ENCODE measurements at regions not wholly inside any gene's neighbourhood (a gene's known extent, or its start where the extent isn't known, plus 50 kb on each side); places are given as distances from the start of the nearest gene placed in this dataset.

- DNase-seq (ENCODE audit: low read depth): no peak
Observed at GRCh38 chr1:70877343-70877742, 170.3 kb downstream of the PTGER3 start.

GRCh38 chr1:70887936-70888335, 159.7 kb downstream of the PTGER3 start:
- no peak for DNase-seq (ENCODE audit: low read depth)

GRCh38 chr1:70888722-70889121, 158.9 kb downstream of the PTGER3 start:
- DNase-seq (ENCODE audit: low read depth): no peak

- no peak for DNase-seq (ENCODE audit: low read depth)
Observed at GRCh38 chr1:70890408-70890807, 157.2 kb downstream of the PTGER3 start.

DNA sequence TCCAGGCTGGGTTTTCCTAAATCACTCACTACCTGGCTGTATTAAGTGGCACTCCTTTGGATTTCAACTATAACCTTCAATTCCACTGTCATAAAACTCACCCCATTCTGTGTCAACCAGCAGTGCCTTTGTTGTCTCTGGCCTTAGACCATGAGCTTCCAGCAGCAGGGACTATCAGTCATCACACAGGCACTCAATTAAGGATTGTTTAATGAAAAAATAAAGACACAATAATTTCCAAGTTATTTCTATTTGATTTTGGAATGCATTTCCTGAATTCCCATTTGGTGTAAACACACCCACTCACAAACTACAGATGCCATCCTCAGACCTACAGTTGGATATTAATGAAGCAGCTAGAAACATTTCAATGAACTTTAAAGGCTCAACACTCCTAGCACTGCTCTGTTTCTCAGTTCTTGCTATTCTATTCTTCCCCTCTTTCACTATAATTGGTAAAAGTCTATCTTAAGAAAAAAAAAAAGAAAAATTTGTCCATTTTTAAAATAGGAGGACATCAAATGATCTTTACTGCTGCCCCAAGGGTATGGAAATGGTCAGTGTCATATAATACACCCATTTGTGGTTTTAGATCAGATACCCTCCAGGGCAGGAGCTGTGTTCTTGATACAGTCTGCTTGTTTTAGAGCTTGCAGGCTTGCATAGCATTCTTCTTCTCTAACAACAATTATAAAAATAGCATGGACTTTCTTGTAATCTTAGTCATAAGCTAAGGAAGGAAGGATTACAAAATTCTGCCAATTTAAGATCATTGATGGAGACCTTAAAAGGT, 156.4 kb downstream of the PTGER3 start:
- peak; percentile 3 for DNase-seq (ENCODE audit: low read depth)

GRCh38 chr1:70892140-70892539, 155.5 kb downstream of the PTGER3 start:
- DNase-seq (ENCODE audit: low read depth): no peak

GRCh38 chr1:70892930-70893329, 154.7 kb downstream of the PTGER3 start:
- DNase-seq (ENCODE audit: low read depth): no peak

- DNase-seq (ENCODE audit: low read depth): no peak
Observed at GRCh38 chr1:70893381-70893780, 154.2 kb downstream of the PTGER3 start.

- no peak for DNase-seq (ENCODE audit: low read depth)
Observed at GRCh38 chr1:70895531-70895930, 152.1 kb downstream of the PTGER3 start.

DNA sequence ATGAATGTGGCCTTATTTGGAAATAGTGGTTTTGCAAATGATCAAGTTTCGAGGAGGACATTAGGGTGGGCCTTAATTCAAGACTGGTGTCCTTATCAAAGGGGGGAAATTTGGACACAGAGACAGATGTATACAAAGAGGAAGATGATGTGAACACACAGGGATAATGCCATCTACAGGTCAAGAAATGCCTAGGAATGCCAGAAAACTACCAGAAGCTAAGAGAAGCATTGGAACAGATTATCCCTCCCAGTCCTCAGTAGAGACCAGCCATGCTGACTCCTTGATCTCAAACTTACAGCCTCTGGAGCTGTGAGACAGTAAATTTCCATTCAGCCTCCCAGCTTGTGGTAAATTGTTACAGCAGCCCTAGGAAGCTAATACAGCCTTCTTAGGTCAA, 151.4 kb downstream of the PTGER3 start:
- no peak for DNase-seq (ENCODE audit: low read depth)

DNA sequence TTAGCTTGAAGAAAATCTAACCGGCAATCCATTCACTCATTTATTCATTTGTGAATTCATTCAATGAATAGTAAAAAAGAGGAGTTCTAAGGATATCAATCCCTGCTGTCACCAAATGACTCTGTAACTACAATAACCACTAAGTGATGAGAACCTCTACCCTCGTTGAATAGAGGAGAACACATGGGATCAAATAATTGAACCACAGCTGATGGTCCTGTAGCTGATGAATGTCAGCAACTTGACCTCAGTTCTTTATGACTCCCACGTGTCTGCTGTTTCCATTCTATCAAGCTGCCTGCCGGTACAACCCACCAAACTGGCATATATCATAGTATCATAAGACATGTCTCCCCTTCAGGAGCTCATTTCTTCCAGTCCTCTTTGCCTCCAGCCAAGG, 150.3 kb downstream of the PTGER3 start:
- DNase-seq (ENCODE audit: low read depth): no peak

DNA sequence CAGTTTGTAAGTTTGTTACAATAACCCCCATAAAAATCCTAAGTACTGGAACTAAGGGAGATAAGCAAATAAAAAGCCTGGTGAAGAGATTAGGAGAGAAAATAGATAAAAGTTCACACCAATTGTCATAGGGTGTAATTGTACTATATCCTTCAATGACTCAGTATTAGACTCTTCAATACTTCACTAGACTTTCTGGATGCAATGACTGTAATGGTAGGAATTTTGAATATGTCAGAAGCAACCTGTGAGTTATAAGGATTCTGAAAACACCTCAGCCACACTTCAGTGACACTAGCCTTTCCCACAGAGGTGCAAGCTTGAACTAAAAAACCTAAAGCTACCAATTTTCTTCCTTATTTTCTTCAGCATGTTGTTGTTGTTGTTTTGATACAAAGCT, 147.9 kb downstream of the PTGER3 start:
- DNase-seq (ENCODE audit: low read depth): no peak

DNA sequence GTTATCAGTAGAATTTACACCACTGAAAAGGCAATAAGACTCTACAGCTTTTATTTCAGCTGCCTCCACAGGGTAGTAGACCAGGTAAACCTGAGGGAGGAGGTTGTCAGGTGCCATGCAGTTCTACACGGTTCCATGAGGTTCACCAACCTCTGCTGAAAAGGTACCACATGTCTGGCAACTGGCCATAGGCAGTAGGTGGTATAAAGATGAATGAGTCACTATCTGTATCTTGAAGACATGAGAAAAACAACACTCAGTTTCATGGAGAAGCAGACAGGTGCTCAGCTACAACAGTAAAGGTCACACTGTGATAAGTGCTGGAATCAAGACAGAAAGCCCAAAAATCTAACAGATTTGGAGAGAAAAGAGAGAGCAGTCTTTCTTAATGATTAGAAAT, 145.4 kb downstream of the PTGER3 start:
- DNase-seq (ENCODE audit: low read depth): no peak

DNA sequence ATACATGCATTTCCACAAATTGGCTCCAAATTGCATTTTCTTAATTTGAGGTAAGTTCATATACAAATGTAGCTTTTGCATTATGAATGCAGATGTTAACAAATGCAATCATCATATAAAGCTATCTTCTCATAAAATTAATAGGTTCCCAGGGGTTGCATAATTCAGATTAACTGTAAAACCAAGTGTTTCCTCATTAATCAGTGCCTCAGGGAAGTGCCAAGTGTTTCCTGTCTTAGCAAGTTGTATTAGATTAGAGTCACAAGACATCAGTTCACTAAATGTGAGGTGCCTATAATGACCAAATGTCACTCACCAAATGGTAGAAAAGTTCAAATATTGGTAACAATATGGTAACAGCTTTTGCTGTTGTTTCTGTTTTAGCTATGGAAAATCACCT, 140.8 kb downstream of the PTGER3 start:
- DNase-seq (ENCODE audit: low read depth): no peak

DNA sequence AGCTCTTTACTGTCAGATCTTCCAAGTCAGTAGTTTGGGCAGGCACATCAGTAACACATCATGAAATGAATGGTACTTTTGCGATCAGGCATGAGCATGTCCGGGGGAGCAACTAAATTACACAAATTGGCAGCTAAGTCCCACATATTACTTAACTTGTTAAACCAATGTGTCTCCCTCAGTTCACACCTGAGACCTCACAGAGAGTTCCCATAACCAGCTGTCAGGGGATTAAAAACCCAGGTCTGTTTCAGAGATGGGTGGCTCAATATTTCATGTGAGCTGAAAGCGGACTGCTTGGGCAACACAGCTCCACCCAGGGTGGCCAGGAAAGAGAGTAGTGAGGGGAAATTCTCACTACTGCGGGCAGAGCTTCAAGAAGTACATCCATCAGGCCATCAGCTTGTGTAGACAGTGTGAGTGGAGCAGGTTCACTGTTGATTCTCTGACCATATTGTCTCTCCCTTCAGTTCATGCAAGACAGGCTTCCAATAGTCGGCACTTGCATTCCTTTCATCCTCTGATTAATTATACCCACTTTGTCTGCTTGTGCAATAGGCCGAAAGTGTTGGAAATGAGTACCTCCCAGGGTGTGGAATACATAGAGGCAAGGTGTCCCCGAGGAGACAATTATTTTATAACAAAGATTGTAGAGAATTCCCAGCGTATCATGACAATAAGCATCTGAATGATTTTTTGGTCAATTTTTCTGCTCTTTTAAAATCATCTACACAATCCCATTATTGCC, 139.9 kb downstream of the PTGER3 start:
- no peak for DNase-seq (ENCODE audit: low read depth)

- DNase-seq (ENCODE audit: low read depth): no peak
Observed at GRCh38 chr1:70909262-70909822, 138.3 kb downstream of the PTGER3 start.

- no peak for DNase-seq (ENCODE audit: low read depth)
Observed at GRCh38 chr1:70910013-70910412, 137.6 kb downstream of the PTGER3 start.

DNA sequence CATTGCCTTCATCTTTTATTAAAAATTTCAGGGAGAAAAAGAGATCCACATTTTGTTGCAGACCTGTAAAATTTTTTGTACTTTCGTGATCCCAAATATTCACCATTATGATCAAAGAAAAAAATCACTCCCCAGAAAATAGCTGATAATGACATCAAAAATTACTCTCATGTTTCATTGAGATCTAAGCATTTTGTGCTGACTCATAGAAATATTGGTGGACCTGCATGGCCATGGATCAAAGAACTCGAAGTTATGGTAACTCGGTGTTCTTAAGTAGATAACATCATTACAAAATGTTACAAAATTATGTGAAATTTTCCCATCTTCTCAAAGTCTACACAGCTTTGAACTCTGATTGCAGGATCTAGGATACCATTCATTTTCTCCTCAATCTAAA, 135.8 kb downstream of the PTGER3 start:
- no peak for DNase-seq (ENCODE audit: low read depth)

DNA sequence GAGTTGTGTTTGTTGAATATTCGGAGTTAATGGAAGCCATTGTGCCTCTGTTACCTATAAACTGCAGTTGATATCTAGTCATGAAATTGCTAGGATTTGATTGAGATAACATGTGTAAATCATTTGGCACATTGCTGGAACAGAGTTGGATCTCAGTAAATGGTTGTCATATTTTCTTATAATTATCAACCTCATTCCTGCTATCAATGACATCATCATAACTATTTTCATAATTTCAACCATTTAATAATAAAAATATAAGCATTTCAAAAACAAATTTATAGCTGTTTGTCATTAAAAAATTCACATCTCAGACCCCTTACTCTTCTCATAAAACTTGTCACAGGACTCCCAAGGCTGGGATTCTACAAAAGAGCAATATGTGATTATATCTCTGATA, 133.4 kb downstream of the PTGER3 start:
- no peak for DNase-seq (ENCODE audit: low read depth)

DNA sequence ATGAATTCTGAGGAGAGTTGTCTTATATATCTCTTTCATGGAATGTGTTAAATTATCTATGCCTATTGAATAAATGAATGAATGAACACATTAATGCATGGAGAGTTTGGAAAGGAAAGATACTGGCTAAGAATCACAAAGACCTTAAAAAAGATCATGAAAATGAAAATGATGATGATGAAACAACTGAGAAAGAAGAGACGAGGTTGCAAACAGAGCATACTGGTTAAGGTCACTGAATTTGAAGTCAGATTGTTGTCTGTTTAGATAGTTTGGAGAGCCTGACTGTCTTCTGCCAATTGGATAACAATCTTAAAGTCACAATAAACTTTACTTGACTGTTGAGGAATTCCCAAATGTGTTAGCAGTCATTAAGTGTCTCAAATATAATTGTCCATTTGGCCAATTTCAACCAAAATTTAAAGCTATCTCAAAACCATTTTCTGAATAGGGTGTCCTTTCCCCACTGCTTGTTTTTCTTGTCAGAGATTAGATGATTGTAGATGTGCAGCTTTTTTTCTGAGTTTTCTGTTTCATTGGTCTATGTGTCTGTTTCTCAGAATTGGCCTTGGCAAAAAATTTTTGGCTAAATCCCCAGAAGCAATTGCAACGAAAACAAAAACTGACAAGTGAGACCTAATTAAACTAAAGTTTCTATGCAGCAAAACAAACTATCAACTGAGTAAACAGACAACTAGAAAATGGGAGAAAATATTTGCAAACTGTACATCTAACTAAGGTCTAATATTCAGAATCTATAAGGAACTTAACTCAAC, 132.2 kb downstream of the PTGER3 start:
- DNase-seq (ENCODE audit: low read depth): no peak

DNA sequence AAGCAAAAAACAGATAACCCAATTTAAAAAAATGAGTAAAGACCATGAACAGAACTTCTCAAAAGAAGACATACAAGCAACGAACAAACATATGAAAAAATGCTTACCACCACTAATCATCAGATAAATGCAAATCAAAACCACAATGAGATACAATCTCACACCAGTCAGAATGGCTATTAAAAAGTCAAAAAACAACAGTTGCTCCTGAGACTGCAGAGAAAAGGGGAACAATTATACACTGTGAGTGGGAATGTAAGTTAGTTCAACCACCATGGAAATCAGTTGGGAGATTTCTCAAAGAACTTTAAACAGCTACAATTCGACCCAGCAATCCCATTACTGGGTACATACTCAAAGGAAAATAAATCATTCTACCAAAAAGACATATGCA, 131.6 kb downstream of the PTGER3 start:
- no peak for DNase-seq (ENCODE audit: low read depth)
